Neural cell (in vitro differentiated cells): ENCODE measurements at regions not wholly inside any gene's neighbourhood (a gene's known extent, or its start where the extent isn't known, plus 50 kb on each side); places are given as distances from the start of the nearest gene placed in this dataset.

ENCODE experiments used
- H2AFZ ChIP-seq: fragments of 200-600, 300-800 bp; sonication (generic), shearing (Covaris generic); 2 replicates; pipeline ENCODE4 v1.6.0; 2014; ENCODE audit warnings: low read depth, mild to moderate bottlenecking, antibody characterized with exemption, low read length, moderate library complexity
- H3F3A ChIP-seq: fragments of 200-600 bp; shearing (Covaris generic); 2 replicates; pipeline ENCODE4 v1.6.1; 2016; ENCODE audit warnings: mild to moderate bottlenecking, moderate library complexity, mixed read lengths, antibody characterized with exemption, low read length; ENCODE audit not compliant: insufficient read depth, poor library complexity, severe bottlenecking
- H3K27ac ChIP-seq: fragments of 200-600, 300-800 bp; sonication (generic), shearing (Covaris generic); 2 replicates; pipeline ENCODE4 v1.5.1; 2014; ENCODE audit warnings: mild to moderate bottlenecking, low read length, moderate library complexity
- H3K27me3 ChIP-seq: fragments of 300-800, 200-600 bp; sonication (generic), shearing (Covaris generic); 2 replicates; pipeline ENCODE4 v1.6.0; 2014; ENCODE audit warnings: mild to moderate bottlenecking, low read depth, low read length, moderate library complexity; ENCODE audit not compliant: insufficient read depth
- H3K36me3 ChIP-seq: fragments of 300-800, 200-600 bp; sonication (generic), shearing (Covaris generic); 2 replicates; pipeline ENCODE4 v1.5.1; 2014; ENCODE audit warnings: mild to moderate bottlenecking, antibody characterized with exemption, low read length, moderate library complexity; ENCODE audit not compliant: insufficient read depth
- H3K4me2 ChIP-seq: fragments of 300-800, 200-600 bp; sonication (generic), shearing (Covaris generic); 2 replicates; pipeline ENCODE4 v1.6.0; 2014; ENCODE audit warnings: mild to moderate bottlenecking, low read length
- H3K4me3 ChIP-seq: fragments of 300-800, 200-600 bp; sonication (generic), shearing (Covaris generic); 2 replicates; pipeline ENCODE4 v1.5.1; 2014; ENCODE audit warnings: mild to moderate bottlenecking, low read length, moderate library complexity
- H3K79me2 ChIP-seq: fragments of 200-600 bp; shearing (Covaris generic); replicated peaks from 2 replicates; pipeline ENCODE4 v1.6.0; 2014; ENCODE audit warnings: mild to moderate bottlenecking, low read length, moderate library complexity; ENCODE audit not compliant: insufficient read depth
- H3K9ac ChIP-seq: fragments of 300-800, 200-600 bp; sonication (generic), shearing (Covaris generic); 2 replicates; pipeline ENCODE4 v1.6.1; 2016; ENCODE audit warnings: mild to moderate bottlenecking, low read length, mixed read lengths
- H3K9me2 ChIP-seq: fragments of 200-600 bp; shearing (Covaris generic); 2 replicates; pipeline ENCODE4 v1.6.1; 2016; ENCODE audit warnings: mild to moderate bottlenecking, low read length, mixed read lengths; ENCODE audit not compliant: insufficient read depth
- H3K9me3 ChIP-seq: fragments of 200-600, 300-800 bp; sonication (generic), shearing (Covaris generic); 2 replicates; pipeline ENCODE4 v1.6.1; 2016; ENCODE audit warnings: mild to moderate bottlenecking, mixed run types, low read length, moderate library complexity, mixed read lengths
- H4K20me1 ChIP-seq: fragments of 200-600 bp; shearing (Covaris generic); 2 replicates; pipeline ENCODE4 v1.6.1; 2016; ENCODE audit warnings: mild to moderate bottlenecking, mixed run types; ENCODE audit not compliant: insufficient read depth
- CTCF ChIP-seq: fragments of 450-650 bp; IDR thresholded peaks from 2 replicates; pipeline ENCODE4 v1.5.1; 2014; ENCODE audit warnings: antibody characterized with exemption, mild to moderate bottlenecking, moderate library complexity; ENCODE audit not compliant: poor library complexity, severe bottlenecking
- EP300 ChIP-seq: fragments of 450-650 bp; conservative IDR thresholded peaks from 2 replicates; pipeline ENCODE4 v1.6.1; 2014; ENCODE audit warnings: antibody characterized with exemption, mild to moderate bottlenecking, moderate library complexity; ENCODE audit not compliant: poor library complexity, severe bottlenecking
- EZH2 ChIP-seq: fragments of 200-600, 300-800 bp; shearing (Covaris generic), sonication (generic); IDR thresholded peaks from 2 replicates; pipeline ENCODE4 v1.6.1; 2014; ENCODE audit warnings: antibody characterized with exemption, low read length, borderline replicate concordance, mild to moderate bottlenecking; ENCODE audit not compliant: insufficient read depth, poor library complexity, severe bottlenecking
- MXI1 ChIP-seq: fragments of 450-650 bp; conservative IDR thresholded peaks from 2 replicates; pipeline ENCODE4 v1.6.1; 2014; ENCODE audit warnings: antibody characterized with exemption, mild to moderate bottlenecking; ENCODE audit not compliant: poor library complexity, severe bottlenecking
- POLR2AphosphoS5 ChIP-seq: IDR thresholded peaks from 2 replicates; pipeline ENCODE4 v1.6.1; 2012
- RAD21 ChIP-seq: fragments of 450-650 bp; conservative IDR thresholded peaks from 2 replicates; pipeline ENCODE4 v1.6.1; 2014; ENCODE audit warnings: antibody characterized with exemption, mild to moderate bottlenecking, moderate library complexity
- REST ChIP-seq: IDR thresholded peaks from 2 replicates; pipeline ENCODE4 v1.6.1; 2012; ENCODE audit warnings: borderline replicate concordance
- SMC3 ChIP-seq: fragments of 450-650 bp; conservative IDR thresholded peaks from 2 replicates; pipeline ENCODE4 v1.6.1; 2014; ENCODE audit warnings: antibody characterized with exemption, mild to moderate bottlenecking, moderate library complexity; ENCODE audit not compliant: poor library complexity

DNA sequence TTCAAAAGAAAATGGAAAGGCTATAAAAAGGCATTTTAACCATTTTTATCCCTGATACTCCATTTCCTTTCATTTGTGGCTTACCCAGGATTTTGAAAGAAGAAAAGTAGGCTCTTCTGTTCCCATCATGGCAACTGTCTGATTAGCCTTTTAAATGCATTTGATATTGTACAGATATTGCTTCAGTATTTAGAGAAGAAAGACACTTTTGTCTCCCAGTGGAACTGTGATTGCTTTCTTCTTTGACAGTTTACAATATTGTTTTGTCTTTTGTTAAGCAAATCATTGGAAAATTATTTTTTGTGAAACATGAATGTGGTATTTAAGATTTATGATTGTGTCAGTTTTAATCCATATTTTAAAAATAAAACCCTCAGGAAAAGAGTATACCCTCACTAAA, 297.4 kb upstream of the TACR3 start:
- Histone ChIP-seq H3K9me2 (no peaks in the 10 kb centered on the region), H3K4me2 (no peak overlapping the region), H3K36me3 (no peaks in the 10 kb centered on the region), H3K4me3 (no peak overlapping the region), H3F3A (no peaks in the 10 kb centered on the region), H3K27ac (no peak overlapping the region), H3K9me3 (no peaks in the 10 kb centered on the region), H2AFZ (no peak overlapping the region), H4K20me1 (no peaks in the 10 kb centered on the region), H3K27me3 (no peaks in the 10 kb centered on the region), H3K9ac (no peak overlapping the region), H3K79me2 (no peaks in the 10 kb centered on the region)
- TF ChIP-seq CTCF (no peak), EZH2 (no peak), POLR2AphosphoS5 (peak; percentile 50), MXI1 (no peak), EP300 (peak; percentile 38), REST (no peak)

DNA sequence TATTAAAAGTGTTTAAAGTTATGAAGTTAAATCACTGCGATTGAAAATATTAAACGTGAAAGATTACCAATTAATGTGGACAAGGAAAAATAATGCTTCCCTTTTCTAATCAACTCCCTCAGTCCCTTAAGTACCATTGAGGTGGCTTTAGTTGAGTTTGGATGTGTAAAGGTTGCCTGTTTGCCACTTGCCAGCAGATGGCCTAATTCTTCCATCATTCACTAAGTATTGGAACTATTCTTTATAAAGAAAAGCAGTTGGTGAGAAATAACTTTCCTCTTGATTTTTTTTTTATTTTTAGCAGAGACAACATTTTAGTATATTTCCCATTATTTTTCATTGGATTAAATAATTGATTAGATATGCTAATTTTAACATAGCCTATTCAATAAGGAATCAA, 295.9 kb upstream of the TACR3 start:
- Histone ChIP-seq H2AFZ (no peak overlapping the region), H3K4me2 (no peak overlapping the region), H3K9me3 (no peaks in the 10 kb centered on the region), H3K36me3 (no peaks in the 10 kb centered on the region), H3K27me3 (no peaks in the 10 kb centered on the region), H3K27ac (no peak overlapping the region), H3K9ac (no peak overlapping the region), H3K9me2 (no peaks in the 10 kb centered on the region), H4K20me1 (no peaks in the 10 kb centered on the region), H3F3A (no peaks in the 10 kb centered on the region), H3K79me2 (no peaks in the 10 kb centered on the region), H3K4me3 (no peak overlapping the region)
- no peak for TF ChIP-seq POLR2AphosphoS5
- peak; percentile 88 for TF ChIP-seq RAD21
- peak; percentile 91 for TF ChIP-seq SMC3
- TF ChIP-seq CTCF = peak; percentile 81
- no peak for TF ChIP-seq EZH2
